ENCODE measurements at regions not wholly inside any gene's neighbourhood (a gene's known extent, or its start where the extent isn't known, plus 50 kb on each side); places are given as distances from the start of the nearest gene placed in this dataset.

GRCh38 chr11:121748068-121748467 lies 295.3 kb upstream of the SORL1-AS1 start:
- no peak overlapping the region for H3K4me2 ChIP-seq
- no peak overlapping the region for H3K27ac ChIP-seq
- H3K4me1 ChIP-seq: no peaks in the 10 kb centered on the region
- peaks cover 8 to 28% (median 15%) of the 10 kb centered on the region in 11 experiments for H3K9me3 ChIP-seq (replicated peaks in 1 of 11)
- H3K4me3 ChIP-seq: no peak overlapping the region
- H4K20me1 ChIP-seq: no peaks in the 10 kb centered on the region
- TF ChIP-seq Cebpa-rat (IDR thresholded peaks at IDR 0.05): no peak
- no peaks in the 10 kb centered on the region for H3K27me3 ChIP-seq
- no peak overlapping the region for H3K9ac ChIP-seq
- H3K36me3 ChIP-seq: no peaks in the 10 kb centered on the region

GRCh38 chr11:121743285-121743684 lies 290.5 kb upstream of the SORL1-AS1 start:
- no peaks in the 10 kb centered on the region for H3K27me3 ChIP-seq
- no peaks in the 10 kb centered on the region for H3K36me3 ChIP-seq
- no peak for TF ChIP-seq Cebpa-rat (IDR thresholded peaks at IDR 0.05)
- H3K27ac ChIP-seq: no peak overlapping the region
- no peak overlapping the region for H3K9ac ChIP-seq
- no peaks in the 10 kb centered on the region for H4K20me1 ChIP-seq
- H3K9me3 ChIP-seq (replicated peaks in 1 of 11): peaks cover 8 to 29% (median 23%) of the 10 kb centered on the region in 11 experiments
- H3K4me3 ChIP-seq: no peak overlapping the region
- H3K4me2 ChIP-seq: no peak overlapping the region
- no peaks in the 10 kb centered on the region for H3K4me1 ChIP-seq

- peaks cover 8 to 29% (median 23%) of the 10 kb centered on the region in 11 experiments for H3K9me3 ChIP-seq (replicated peaks in 1 of 11)
- no peaks in the 10 kb centered on the region for H3K27me3 ChIP-seq
- no peaks in the 10 kb centered on the region for H3K4me1 ChIP-seq
- no peak overlapping the region for H3K9ac ChIP-seq
- H4K20me1 ChIP-seq: no peaks in the 10 kb centered on the region
- no peak for TF ChIP-seq Cebpa-rat (IDR thresholded peaks at IDR 0.05)
- no peak overlapping the region for H3K4me3 ChIP-seq
- H3K4me2 ChIP-seq: no peak overlapping the region
- no peaks in the 10 kb centered on the region for H3K36me3 ChIP-seq
- H3K27ac ChIP-seq: no peak overlapping the region
Observed at GRCh38 chr11:121741761-121742361, 289.1 kb upstream of the SORL1-AS1 start.

GRCh38 chr11:121741351-121741760 lies 288.6 kb upstream of the SORL1-AS1 start:
- Histone ChIP-seq H3K9me3 (replicated peaks in 1 of 11) (peaks cover 8 to 29% (median 23%) of the 10 kb centered on the region in 11 experiments), H4K20me1 (no peaks in the 10 kb centered on the region), H3K27ac (no peak overlapping the region), H3K36me3 (no peaks in the 10 kb centered on the region), H3K4me3 (no peak overlapping the region), H3K4me1 (no peaks in the 10 kb centered on the region), H3K9ac (no peak overlapping the region), H3K4me2 (no peak overlapping the region), H3K27me3 (no peaks in the 10 kb centered on the region)
- no peak for TF ChIP-seq Cebpa-rat (IDR thresholded peaks at IDR 0.05)

- Histone ChIP-seq H3K27ac (no peak overlapping the region), H3K27me3 (no peaks in the 10 kb centered on the region), H3K36me3 (no peaks in the 10 kb centered on the region), H3K9me3 (replicated peaks in 1 of 11) (peaks cover 8 to 29% (median 23%) of the 10 kb centered on the region in 11 experiments), H3K4me1 (no peaks in the 10 kb centered on the region), H3K4me3 (no peak overlapping the region), H3K9ac (no peak overlapping the region), H3K4me2 (no peak overlapping the region), H4K20me1 (no peaks in the 10 kb centered on the region)
- TF ChIP-seq Cebpa-rat (IDR thresholded peaks at IDR 0.05): no peak
Observed at GRCh38 chr11:121740902-121741301, 288.1 kb upstream of the SORL1-AS1 start.

GRCh38 chr11:121733858-121734257 lies 281.1 kb upstream of the SORL1-AS1 start:
- H3K36me3 ChIP-seq: no peaks in the 10 kb centered on the region
- no peak overlapping the region for H3K4me2 ChIP-seq
- H4K20me1 ChIP-seq: no peaks in the 10 kb centered on the region
- H3K9ac ChIP-seq: no peak overlapping the region
- no peak overlapping the region for H3K27ac ChIP-seq
- no peak for TF ChIP-seq Cebpa-rat (IDR thresholded peaks at IDR 0.05)
- peaks cover 3 to 17% (median 10%) of the 10 kb centered on the region in 11 experiments; a peak in 11 of 22 replicates for H3K9me3 ChIP-seq (replicated peaks in 1 of 11)
- no peak overlapping the region for H3K4me3 ChIP-seq
- no peaks in the 10 kb centered on the region for H3K27me3 ChIP-seq
- no peaks in the 10 kb centered on the region for H3K4me1 ChIP-seq

GRCh38 chr11:121727942-121728341 lies 275.2 kb upstream of the SORL1-AS1 start:
- no peak for TF ChIP-seq Cebpa-rat (IDR thresholded peaks at IDR 0.05)
- no peaks in the 10 kb centered on the region for H4K20me1 ChIP-seq
- H3K4me1 ChIP-seq: no peaks in the 10 kb centered on the region
- H3K36me3 ChIP-seq: no peaks in the 10 kb centered on the region
- no peak overlapping the region for H3K4me2 ChIP-seq
- no peak overlapping the region for H3K9ac ChIP-seq
- no peak overlapping the region for H3K27ac ChIP-seq
- peaks cover 0 to under 1% (median 0%) of the 10 kb centered on the region in 11 experiments; a peak in 6 of 22 replicates for H3K9me3 ChIP-seq (replicated peaks in 1 of 11)
- peaks cover 0 to 7% (median 4%) of the 10 kb centered on the region in 11 experiments; a peak in 13 of 22 replicates for H3K27me3 ChIP-seq
- no peak overlapping the region for H3K4me3 ChIP-seq

- no peak for TF ChIP-seq Cebpa-rat (IDR thresholded peaks at IDR 0.05)
- Histone ChIP-seq H3K27ac (no peak overlapping the region), H3K9ac (no peak overlapping the region), H3K36me3 (no peaks in the 10 kb centered on the region), H3K4me3 (no peak overlapping the region), H4K20me1 (no peaks in the 10 kb centered on the region), H3K27me3 (peaks cover 5 to 18% (median 13%) of the 10 kb centered on the region in 11 experiments; a peak in 17 of 22 replicates), H3K4me2 (no peak overlapping the region), H3K9me3 (replicated peaks in 1 of 11) (peaks cover 9 to 18% (median 11%) of the 10 kb centered on the region in 11 experiments; a peak in 19 of 22 replicates), H3K4me1 (no peaks in the 10 kb centered on the region)
Observed at GRCh38 chr11:121723246-121723741, 270.5 kb upstream of the SORL1-AS1 start.

GRCh38 chr11:121722431-121723245 lies 269.9 kb upstream of the SORL1-AS1 start:
- H4K20me1 ChIP-seq: no peaks in the 10 kb centered on the region
- H3K27ac ChIP-seq: no peak overlapping the region
- no peak overlapping the region for H3K9ac ChIP-seq
- no peak for TF ChIP-seq Cebpa-rat (IDR thresholded peaks at IDR 0.05)
- peaks cover 9 to 18% (median 11%) of the 10 kb centered on the region in 11 experiments; a peak in 19 of 22 replicates for H3K9me3 ChIP-seq (replicated peaks in 1 of 11)
- no peaks in the 10 kb centered on the region for H3K36me3 ChIP-seq
- no peak overlapping the region for H3K4me3 ChIP-seq
- no peaks in the 10 kb centered on the region for H3K4me1 ChIP-seq
- no peak overlapping the region for H3K4me2 ChIP-seq
- peaks cover 5 to 18% (median 13%) of the 10 kb centered on the region in 11 experiments; a peak in 17 of 22 replicates for H3K27me3 ChIP-seq

All from BLaER1 treated with 17β-estradiol and CSF1 and Interleukin-3, amounts not matched to agents 10 nM and 100 nM (cell line).